ELR (cell line): ENCODE measurements at regions not wholly inside any gene's neighbourhood (a gene's known extent, or its start where the extent isn't known, plus 50 kb on each side); places are given as distances from the start of the nearest gene placed in this dataset.

ENCODE experiments used
- DNase-seq: peaks from one replicate; pipeline ENCODE4 v3.0.0-alpha.2; 2015; ENCODE audit warnings: low read depth

- no peak for DNase-seq
Measured at GRCh38 chr15:95501865-95502264, 828.6 kb upstream of the NR2F2 start.

DNA sequence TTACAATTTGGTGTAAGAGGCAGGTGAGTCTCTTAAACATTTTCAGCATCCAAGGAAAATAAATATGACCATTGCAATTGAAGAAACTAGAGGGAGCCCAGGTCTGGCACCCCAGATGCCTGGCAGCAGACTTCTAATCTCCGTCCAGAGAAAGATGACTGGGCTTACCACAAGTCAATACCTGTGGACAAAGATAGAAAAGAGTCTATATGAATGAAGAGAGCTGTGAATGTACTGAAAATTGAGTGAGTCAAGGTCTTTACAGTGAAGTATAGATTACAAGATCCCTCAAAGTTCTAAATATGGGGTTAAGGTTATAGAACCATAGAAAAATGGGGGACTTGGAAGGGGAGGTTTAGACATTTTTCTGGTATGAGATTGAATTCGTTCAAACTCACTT lies 827.4 kb upstream of the NR2F2 start:
- no peak for DNase-seq

DNA sequence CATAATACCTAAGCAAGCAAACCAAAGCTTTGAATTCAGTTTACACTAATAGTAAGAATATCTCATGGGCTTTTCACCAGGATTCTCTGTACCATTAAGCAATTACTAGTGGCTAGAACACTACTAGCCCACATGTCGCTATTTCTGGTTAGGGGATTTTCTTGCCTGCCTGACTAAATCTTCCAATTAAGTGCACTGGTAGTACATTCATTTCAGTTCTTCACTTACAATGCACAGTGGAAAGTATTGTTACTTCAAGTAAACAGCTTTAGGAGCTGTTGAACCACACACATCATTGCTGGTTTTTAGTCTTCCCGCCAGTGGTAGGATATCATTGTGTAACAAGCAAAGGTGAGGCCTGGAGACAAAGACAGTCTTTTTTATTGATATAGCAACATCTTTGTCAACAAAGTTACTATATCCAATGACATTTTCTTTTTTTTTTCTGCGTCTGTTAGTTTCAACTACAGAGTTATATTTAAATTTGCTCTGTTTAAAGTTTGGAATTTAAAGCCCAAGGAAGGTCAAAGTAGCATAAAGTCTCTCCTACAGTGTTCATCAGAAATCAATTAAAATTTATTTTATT lies 826.8 kb upstream of the NR2F2 start:
- no peak for DNase-seq

DNA sequence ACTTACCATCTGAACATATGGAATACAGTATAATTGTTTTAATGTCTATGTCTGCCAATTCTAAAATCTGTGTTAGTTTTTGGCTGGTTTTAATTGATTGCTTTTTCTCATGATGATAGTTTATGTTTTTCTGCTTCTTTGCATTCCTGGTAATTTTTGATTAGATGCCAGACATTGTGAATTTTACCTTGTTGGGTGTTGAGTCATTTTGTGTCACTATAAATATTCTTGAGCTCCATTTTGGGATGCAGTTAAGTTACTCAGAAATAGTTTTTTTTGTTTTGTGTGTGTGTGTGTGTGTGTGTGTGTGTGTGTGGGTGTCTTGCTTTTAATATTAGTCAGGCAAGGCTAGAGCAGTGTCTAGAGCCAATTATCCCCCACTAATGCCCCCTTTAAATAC lies 818.8 kb upstream of the NR2F2 start:
- DNase-seq, result peak; percentile 19

- DNase-seq, result no peak
Measured at GRCh38 chr15:95512906-95513305, 817.6 kb upstream of the NR2F2 start.

DNA sequence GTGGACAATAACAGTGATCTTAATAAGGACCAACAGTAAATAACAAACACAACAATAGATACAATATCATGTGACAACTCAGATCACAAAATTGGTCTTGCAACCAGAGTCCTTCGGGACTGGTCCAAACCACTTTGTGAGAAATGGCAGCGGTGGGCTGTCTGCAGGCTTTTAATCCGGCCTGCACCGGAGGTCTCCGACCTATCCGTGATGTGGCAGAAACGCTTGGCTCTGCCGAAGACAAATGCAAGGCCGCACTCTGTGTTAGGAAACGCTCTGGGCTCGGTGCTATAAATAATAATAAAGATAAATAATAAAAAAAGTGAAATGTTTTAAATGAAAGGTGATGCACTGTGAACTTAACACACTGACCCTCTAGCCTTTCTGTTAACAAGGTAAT lies 810.6 kb upstream of the NR2F2 start:
- DNase-seq, result no peak

DNA sequence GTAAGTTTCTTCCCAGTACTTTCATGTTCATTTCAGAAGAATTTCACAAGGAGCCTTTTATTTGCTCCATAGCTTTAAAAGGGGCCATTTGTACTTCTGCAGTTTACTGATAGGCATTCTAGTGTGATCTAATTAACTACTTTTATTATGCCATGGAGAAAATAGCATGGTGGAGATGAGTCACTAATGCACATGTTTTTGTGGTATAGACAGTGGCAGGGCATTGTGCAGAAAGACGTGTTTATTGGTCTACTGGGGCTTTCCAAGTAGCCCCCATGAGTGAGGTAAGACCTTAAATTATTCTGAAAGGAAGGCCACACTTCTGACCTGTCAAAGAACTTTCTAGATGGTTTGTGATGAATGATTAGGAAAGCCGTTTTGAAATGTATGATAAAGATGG lies 810.0 kb upstream of the NR2F2 start:
- DNase-seq, result peak; percentile 4

DNA sequence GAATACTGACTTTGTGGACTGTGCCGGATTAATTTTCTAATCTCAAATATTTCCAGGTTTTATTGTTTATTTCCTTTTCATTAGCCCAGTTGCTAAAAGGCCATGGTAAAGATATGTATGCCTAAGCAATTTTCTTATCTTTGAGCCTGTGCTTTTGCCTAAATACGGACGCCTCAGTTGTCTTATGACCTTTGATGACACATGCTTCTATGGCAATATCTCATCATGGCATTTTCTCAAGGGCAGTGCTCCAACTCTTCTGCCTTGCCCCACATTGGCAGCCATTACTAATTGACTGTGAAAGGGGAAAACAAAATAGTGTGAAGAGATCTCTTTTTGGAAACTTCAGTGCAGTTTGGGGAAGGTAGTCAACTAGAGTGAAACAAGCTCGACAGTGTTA lies 809.6 kb upstream of the NR2F2 start:
- no peak for DNase-seq

GRCh38 chr15:95522533-95522932 lies 808.0 kb upstream of the NR2F2 start:
- DNase-seq, result peak; percentile 1

DNA sequence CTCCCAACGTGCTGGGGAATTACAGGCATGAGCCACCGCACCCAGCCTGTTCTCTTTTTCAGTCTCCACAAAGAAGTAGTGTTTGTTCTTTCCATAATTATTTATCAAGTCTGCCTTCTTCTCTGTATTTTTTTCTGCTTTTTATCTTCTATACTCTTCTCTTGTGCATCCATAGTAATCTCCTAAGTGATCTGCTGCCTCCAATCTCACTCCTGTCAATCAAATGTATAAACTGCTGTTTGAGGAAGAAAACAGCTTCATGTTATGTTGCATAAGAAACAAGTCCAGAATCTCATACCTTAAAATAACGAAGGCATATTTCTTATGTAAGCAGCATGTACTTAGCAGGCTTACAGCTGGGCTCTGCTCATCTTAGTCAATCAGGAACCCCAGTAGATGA lies 801.6 kb upstream of the NR2F2 start:
- no peak for DNase-seq

- no peak for DNase-seq
Measured at GRCh38 chr15:95536638-95537037, 793.9 kb upstream of the NR2F2 start.

DNA sequence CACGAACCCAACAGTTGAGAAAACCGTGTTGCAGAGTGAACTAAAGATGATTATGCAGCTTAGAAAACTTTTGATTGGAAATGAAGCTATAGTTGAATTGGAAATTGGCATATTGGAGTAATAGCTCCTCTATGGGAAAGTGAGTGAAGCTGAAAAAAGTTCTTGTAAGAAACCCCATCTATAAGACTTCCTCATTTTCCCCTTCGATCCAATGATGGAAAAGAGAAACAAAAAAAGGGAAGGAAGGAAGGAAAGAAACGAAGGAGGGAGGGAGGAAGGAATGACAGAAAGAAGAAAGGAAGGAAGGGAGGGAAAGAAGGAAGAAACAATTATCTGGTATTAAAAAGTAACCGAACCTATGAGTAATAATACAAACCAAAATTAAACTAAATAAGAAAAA lies 791.8 kb upstream of the NR2F2 start:
- DNase-seq, result no peak

DNA sequence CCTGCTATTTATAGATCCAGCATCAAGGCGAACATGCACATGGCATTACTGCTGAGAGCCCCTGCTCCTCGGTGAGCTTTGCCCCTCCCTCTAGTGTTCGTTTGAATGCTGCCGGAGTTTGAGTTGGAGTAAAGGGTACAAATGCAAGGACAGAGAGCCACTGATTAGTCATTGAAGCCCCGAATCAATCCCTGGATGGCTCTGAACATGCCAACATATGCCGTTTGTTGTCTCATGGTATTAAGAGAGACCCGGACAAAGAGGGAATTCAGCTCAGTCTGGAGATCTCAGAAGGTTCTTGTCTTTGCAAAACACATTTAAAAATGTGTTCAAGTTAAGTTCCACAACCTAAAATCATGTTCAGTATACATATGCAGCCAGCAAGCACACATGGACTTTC lies 789.2 kb upstream of the NR2F2 start:
- no peak for DNase-seq

- DNase-seq, result no peak
Measured at GRCh38 chr15:95549168-95549738, 781.2 kb upstream of the NR2F2 start.

DNA sequence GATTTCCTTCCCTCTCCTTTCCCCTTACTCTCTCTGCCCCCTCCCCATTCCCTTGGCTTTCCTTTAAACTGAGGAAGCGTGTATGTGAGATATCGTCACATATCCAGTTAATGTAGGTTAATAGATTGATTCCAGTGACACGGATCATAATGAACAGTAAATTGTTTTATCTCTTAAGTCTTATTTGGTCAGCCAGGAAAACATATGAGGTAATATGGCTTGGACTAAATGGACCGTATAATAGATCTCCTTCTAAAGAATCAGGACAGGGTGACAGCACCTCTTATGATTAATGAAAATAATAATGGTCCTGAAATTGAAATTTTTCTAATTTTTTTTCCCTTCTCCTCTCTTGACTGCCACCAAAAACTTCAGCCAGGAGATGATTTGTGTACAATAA lies 779.8 kb upstream of the NR2F2 start:
- no peak for DNase-seq

DNA sequence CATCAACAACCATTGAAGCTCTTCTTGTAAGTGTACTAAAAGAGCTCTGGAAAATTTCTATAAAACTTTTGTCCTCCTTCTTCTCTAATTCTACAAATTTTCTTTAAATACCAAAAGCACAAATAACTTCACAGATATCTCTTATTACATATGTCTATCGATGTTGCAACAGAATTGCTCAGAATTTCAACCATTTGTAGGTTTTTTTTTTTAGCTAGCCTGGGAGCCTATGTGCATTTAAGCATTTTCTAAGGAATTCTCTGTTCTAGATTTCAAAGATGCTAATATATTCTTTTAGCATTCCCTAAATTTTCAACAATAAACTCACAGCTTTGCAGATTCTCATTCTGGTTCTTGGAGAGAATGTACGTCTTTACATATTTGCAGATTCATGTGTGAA lies 774.3 kb upstream of the NR2F2 start:
- DNase-seq, result no peak

DNA sequence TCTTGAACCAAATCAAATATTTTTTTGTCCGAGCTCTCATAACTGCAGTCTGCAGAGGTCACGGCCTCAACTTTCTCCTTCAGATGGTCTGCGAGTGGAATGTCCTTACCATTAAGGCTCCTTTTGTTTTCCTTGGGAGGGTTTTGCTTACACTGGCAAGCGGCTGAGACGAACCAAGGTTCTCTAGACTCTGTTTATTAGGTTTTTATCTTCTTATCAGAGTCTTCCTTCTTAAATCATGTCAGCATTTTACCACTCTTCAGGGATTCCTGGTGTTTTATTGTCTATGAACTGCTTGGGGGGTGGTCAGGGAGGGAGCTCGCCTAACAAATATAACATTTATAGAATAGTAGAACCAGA lies 773.7 kb upstream of the NR2F2 start:
- DNase-seq, result no peak

- peak; percentile 94 for DNase-seq
Measured at GRCh38 chr15:95557226-95558046, 773.1 kb upstream of the NR2F2 start.

DNA sequence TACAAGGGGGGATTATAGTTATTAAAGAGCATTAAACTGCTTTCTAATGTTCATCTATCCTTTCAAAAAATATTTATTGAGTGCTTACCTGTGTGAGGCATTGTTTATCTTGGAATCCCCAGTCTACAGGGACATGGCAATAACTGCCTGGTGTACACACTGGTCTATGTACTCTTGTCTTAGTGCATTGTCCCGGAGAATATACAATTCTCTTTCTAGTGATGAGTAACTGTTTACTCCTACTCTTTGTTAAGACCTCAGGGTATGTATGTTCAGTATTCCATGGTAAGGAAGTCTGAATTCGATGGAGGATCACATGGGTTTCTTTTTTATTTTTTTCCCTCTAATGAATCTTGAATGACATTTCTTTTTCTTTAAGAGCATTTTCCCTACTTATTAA lies 772.4 kb upstream of the NR2F2 start:
- peak; percentile 69 for DNase-seq

GRCh38 chr15:95558916-95559315 lies 771.6 kb upstream of the NR2F2 start:
- peak; percentile 32 for DNase-seq

- DNase-seq, result peak; percentile 94
Measured at GRCh38 chr15:95559875-95560394, 770.6 kb upstream of the NR2F2 start.

GRCh38 chr15:95561463-95561862 lies 769.0 kb upstream of the NR2F2 start:
- no peak for DNase-seq

DNA sequence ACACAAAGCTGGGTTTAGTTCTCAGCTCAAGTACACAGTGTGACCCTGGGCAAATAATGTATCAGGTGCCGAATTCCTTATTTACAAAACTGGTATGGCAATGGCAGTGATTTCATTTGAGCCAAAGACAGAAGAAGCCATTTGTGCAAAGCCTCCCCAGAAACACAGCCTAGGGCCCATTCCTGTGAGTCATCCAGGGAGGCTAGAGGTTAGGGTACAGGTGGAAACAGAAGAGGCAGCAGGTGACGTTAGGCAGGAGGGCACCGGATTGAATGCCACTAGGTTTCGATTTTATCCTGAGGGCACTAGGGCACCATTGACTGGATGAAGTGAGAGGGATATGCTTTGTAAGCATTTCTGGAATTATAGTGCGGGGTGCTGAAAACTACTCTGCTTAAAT lies 766.9 kb upstream of the NR2F2 start:
- no peak for DNase-seq
